Right lobe of liver (tissue), 6 donors: ENCODE measurements at regions not wholly inside any gene's neighbourhood (a gene's known extent, or its start where the extent isn't known, plus 50 kb on each side); places are given as distances from the start of the nearest gene placed in this dataset.

ENCODE experiments used
- ATAC-seq, 4 donors: fragments of 200-7000 bp; cut with Tn5 transposase; one replicate each; pipeline ENCODE4 v1.9.1; 2020; ENCODE audit warnings: mild to moderate bottlenecking in 4 of 4, moderate library complexity in 4 of 4
- DNase-seq, 3 donors: peaks; one replicate each; pipeline ENCODE4 v3.0.0-alpha.2; 2020
- H3K27ac ChIP-seq, 3 donors: fragments of 200-600 bp; one replicate each; pipeline ENCODE4 v1.8.0; 2022
- H3K27me3 ChIP-seq, 2 donors: fragments of 200-600 bp; one replicate each; pipeline ENCODE4 v1.8.0; 2022
- H3K36me3 ChIP-seq, 4 donors: fragments of 200-600 bp; sonication (generic) in 1 of 4; one replicate each; pipeline versions ENCODE4 v1.5.1 to v1.8.0; 2017 to 2022; ENCODE audit warnings: control low read depth in 1 of 4
- H3K4me1 ChIP-seq, 4 donors: fragments of 200-600 bp; sonication (generic) in 1 of 4; one replicate each; pipeline versions ENCODE4 v1.5.1 to v1.8.0; 2017 to 2022; ENCODE audit warnings: control low read depth in 1 of 4
- H3K4me3 ChIP-seq, 3 donors: fragments of 200-600 bp; one replicate each; pipeline ENCODE4 v1.8.0; 2022
- H3K9me3 ChIP-seq, 4 donors: fragments of 200-600 bp; sonication (generic) in 1 of 4; one replicate each; pipeline versions ENCODE4 v1.5.1 to v1.8.0; 2017 to 2022; ENCODE audit warnings: control low read depth in 1 of 4
- CTCF ChIP-seq, 4 donors: fragments of 200-600 bp in 3 of 4; fragments of 450-650 bp in 1 of 4; IDR thresholded peaks; one replicate each; pipeline versions ENCODE4 v1.5.1 to v1.8.0; 2016 to 2022; ENCODE audit warnings: antibody characterized with exemption in 4 of 4, mild to moderate bottlenecking in 2 of 4
- POLR2A ChIP-seq: fragments of 450-650 bp; IDR thresholded peaks from one replicate; pipeline ENCODE4 v1.6.1; 2017; ENCODE audit warnings: antibody characterized with exemption, mild to moderate bottlenecking
- WGBS: methylation state at CpG from one replicate; pipeline ENCODE4 v1.1.6; 2018; ENCODE audit warnings: low coverage, low lambda C conversion rate; ENCODE audit not compliant: insufficient coverage; ENCODE audit errors: missing lambda C conversion rate; 5-methylcytosine and 5-hydroxymethylcytosine counted together
- intact Hi-C, 2 donors: fragments of 100-400 bp; cut with DNase I; formaldehyde crosslinking; loops; one replicate each; pipeline versions ENCODE4 v1.11.2 to v1.14.1; 2022
- donor health status: DM: no; HTN: yes; CAD: no.
- donor health status: DM: no; HTN: no; CAD: no.
- donor health status: DM: no; HTN: no; CAD: no.
- donor health status: DM: no; HTN: yes; CAD: no.
- donor health status: DM: no; HTN: yes; CAD: no.

GRCh38 chr9:118418887-118419565, 714.8 kb downstream of the TLR4 start:
- no peak overlapping the region for H3K27ac ChIP-seq
- intact Hi-C loops = loop anchor here in 1 of 2 donors (10.0 kb wide), 1 partner anchor 64 kb away; no protein-coding TSS in a partner anchor
- H3K9me3 ChIP-seq = no peaks in the 10 kb centered on the region
- no peak overlapping the region for H3K4me3 ChIP-seq
- DNase-seq = no peak
- TF ChIP-seq POLR2A = no peak
- TF ChIP-seq CTCF (IDR thresholded peaks at IDR 0.05) = no peak
- no peaks in the 10 kb centered on the region for H3K36me3 ChIP-seq
- peak in 1 of 4 donors; percentile 28 for ATAC-seq
- no peaks in the 10 kb centered on the region for H3K27me3 ChIP-seq
- WGBS = 67% methylated on average over 2 of the region's 2 CpGs
- no peaks in the 10 kb centered on the region for H3K4me1 ChIP-seq

- intact Hi-C loops = loop anchor here in 1 of 2 donors (10.0 kb wide), 1 partner anchor 65 kb away; no protein-coding TSS in a partner anchor
- Histone ChIP-seq H3K4me3 (no peak overlapping the region), H3K9me3 (no peaks in the 10 kb centered on the region), H3K4me1 (no peaks in the 10 kb centered on the region), H3K36me3 (no peaks in the 10 kb centered on the region), H3K27ac (no peak overlapping the region), H3K27me3 (no peaks in the 10 kb centered on the region)
- ATAC-seq (no peak), DNase-seq (no peak)
- TF ChIP-seq CTCF (IDR thresholded peaks at IDR 0.05) = no peak
- no peak for TF ChIP-seq POLR2A
- WGBS = 50% methylated on average over 1 of the region's 1 CpG
Measured at GRCh38 chr9:118419676-118420075, 715.5 kb downstream of the TLR4 start.

- H3K4me1 ChIP-seq = no peaks in the 10 kb centered on the region
- no peaks in the 10 kb centered on the region for H3K27me3 ChIP-seq
- intact Hi-C loops = no loop called here
- H3K27ac ChIP-seq = no peak overlapping the region
- H3K9me3 ChIP-seq = no peaks in the 10 kb centered on the region
- DNase-seq (no peak), ATAC-seq (no peak)
- WGBS = 90% methylated on average over 2 of the region's 2 CpGs
- no peaks in the 10 kb centered on the region for H3K36me3 ChIP-seq
- H3K4me3 ChIP-seq = no peak overlapping the region
- TF ChIP-seq CTCF (IDR thresholded peaks at IDR 0.05) (no peak), POLR2A (no peak)
Measured at GRCh38 chr9:118422508-118422907, 718.3 kb downstream of the TLR4 start.

- H3K9me3 ChIP-seq = no peaks in the 10 kb centered on the region
- H3K27me3 ChIP-seq = no peaks in the 10 kb centered on the region
- WGBS = 60% methylated on average over 3 of the region's 3 CpGs
- H3K4me1 ChIP-seq = no peaks in the 10 kb centered on the region
- H3K4me3 ChIP-seq = no peak overlapping the region
- intact Hi-C loops = no loop called here
- no peak for DNase-seq
- no peak for TF ChIP-seq POLR2A
- TF ChIP-seq CTCF (IDR thresholded peaks at IDR 0.05) = no peak
- H3K36me3 ChIP-seq = no peaks in the 10 kb centered on the region
- H3K27ac ChIP-seq = no peak overlapping the region
- ATAC-seq = no peak
Measured at GRCh38 chr9:118423021-118423420, 718.8 kb downstream of the TLR4 start.
